HCT116 (cell line): ENCODE measurements at regions not wholly inside any gene's neighbourhood (a gene's known extent, or its start where the extent isn't known, plus 50 kb on each side); places are given as distances from the start of the nearest gene placed in this dataset.

Experiments used
- ATAC-seq: fragments of 200-7000 bp; cut with Tn5 transposase; 2 replicates; pipeline ENCODE4 v1.9.1; 2020; ENCODE audit warnings: mild to moderate bottlenecking, moderate library complexity
- BruUV-seq: library from RNA; stranded (reverse); fragments of 400-500 nt; replicated peaks from 2 replicates; lab custom pipeline; 2021; lab: Mats Ljungman, UMichigan
- CTCF ChIA-PET: fragments of 300-600 bp; sonication (Branson Sonifier 250); formaldehyde crosslinking; loops from one replicate; lab custom pipeline; 2021; ENCODE audit warnings: antibody characterized with exemption; lab: Charles Lee
- POLR2A ChIA-PET: fragments of 300-600, 350-600 bp; sonication (Branson Sonifier 250); formaldehyde crosslinking; loops from one replicate; lab custom pipeline; 2021; ENCODE audit warnings: antibody characterized with exemption; lab: Charles Lee
- RAD21 ChIA-PET, 2 experiments: fragments of 300-600 bp; sonication (Branson Sonifier 250); formaldehyde crosslinking; loops; one replicate each; lab custom pipeline; 2023; ENCODE audit warnings: low total read pairs in 2 of 2; ENCODE audit not compliant: uncharacterized antibody in 2 of 2, unreplicated experiment in 2 of 2, low non-redundant PET in 1 of 2; lab: Charles Lee
- DNase-seq: peaks from one replicate; pipeline ENCODE4 v3.0.0-alpha.2; 2010; ENCODE audit warnings: low read depth, low spot score
- H2AFZ ChIP-seq: fragments of 200-600 bp; shearing (Covaris generic), sonication (generic); 2 replicates; pipeline ENCODE4 v1.6.1; 2017; ENCODE audit warnings: low read depth, mixed run types, mixed read lengths, antibody characterized with exemption, low read length; ENCODE audit not compliant: poor library complexity, severe bottlenecking
- H3K27ac ChIP-seq: 2 replicates; pipeline ENCODE4 v1.5.1; 2012; ENCODE audit warnings: low read depth, low read length
- H3K27me3 ChIP-seq: fragments of 200-600 bp; sonication (generic); 2 replicates; pipeline ENCODE4 v1.6.1; 2016; ENCODE audit warnings: mixed run types, low read length, mixed read lengths; ENCODE audit not compliant: insufficient read depth
- H3K36me3 ChIP-seq, 2 experiments: fragments of 200-500 bp in 1 of 2; fragments of 200-600 bp in 1 of 2; sonication (Bioruptor generic) in 1 of 2; sonication (generic) in 1 of 2; 2 replicates each; pipeline versions ENCODE4 v1.5.1 to v1.6.1; 2014 to 2016; ENCODE audit warnings: low read length in 2 of 2, inconsistent platforms in 1 of 2, mixed read lengths in 1 of 2, mixed run types in 1 of 2; ENCODE audit not compliant: insufficient read depth in 2 of 2, control insufficient read depth in 1 of 2
- H3K4me1 ChIP-seq, 2 experiments: fragments of 200-600 bp in 1 of 2; sonication (generic) in 1 of 2; 2 replicates each; pipeline versions ENCODE4 v1.5.1 to v1.6.1; 2012 to 2017; ENCODE audit warnings: low read length in 2 of 2, inconsistent platforms in 1 of 2, mild to moderate bottlenecking in 1 of 2, mixed read lengths in 1 of 2, mixed run types in 1 of 2, moderate library complexity in 1 of 2; ENCODE audit not compliant: insufficient read depth in 2 of 2, control insufficient read depth in 1 of 2
- H3K4me2 ChIP-seq: fragments of 200-600 bp; sonication (generic); 2 replicates; pipeline ENCODE4 v1.6.1; 2017; ENCODE audit warnings: mixed run types, low read length, mixed read lengths
- H3K4me3 ChIP-seq, 2 experiments: fragments of 200-600 bp in 1 of 2; sonication (generic) in 1 of 2; replicated peaks in 1 of 2; 2 replicates each; pipeline ENCODE4 v1.5.1; 2011 to 2016; ENCODE audit warnings: low read length in 2 of 2, control low read depth in 1 of 2, low read depth in 1 of 2, mild to moderate bottlenecking in 1 of 2, mixed read lengths in 1 of 2, mixed run types in 1 of 2
- H3K79me2 ChIP-seq: fragments of 200-600 bp; sonication (generic); 2 replicates; pipeline ENCODE4 v1.6.1; 2017; ENCODE audit warnings: mild to moderate bottlenecking, mixed run types, low read length, moderate library complexity, mixed read lengths; ENCODE audit not compliant: insufficient read depth
- H3K9ac ChIP-seq: fragments of 200-600 bp; sonication (generic); 2 replicates; pipeline ENCODE4 v1.6.1; 2016; ENCODE audit warnings: low read length, mixed read lengths
- H3K9me2 ChIP-seq: fragments of 200-600 bp; sonication (generic), shearing (Covaris generic); 2 replicates; pipeline ENCODE4 v1.6.1; 2017; ENCODE audit warnings: mixed run types, mild to moderate bottlenecking, moderate library complexity; ENCODE audit not compliant: insufficient read depth
- H3K9me3 ChIP-seq, 2 experiments: fragments of 200-500 bp in 1 of 2; fragments of 200-600 bp in 1 of 2; sonication (Bioruptor generic) in 1 of 2; sonication (generic) in 1 of 2; 2 replicates each; pipeline ENCODE4 v1.6.1; 2014 to 2017; ENCODE audit warnings: low read length in 2 of 2, mixed read lengths in 2 of 2, inconsistent platforms in 1 of 2, low read depth in 1 of 2, mild to moderate bottlenecking in 1 of 2, mixed run types in 1 of 2, moderate library complexity in 1 of 2; ENCODE audit not compliant: control insufficient read depth in 1 of 2, insufficient read depth in 1 of 2
- H4K20me1 ChIP-seq: fragments of 200-600 bp; sonication (generic), shearing (Covaris generic); 2 replicates; pipeline ENCODE4 v1.6.1; 2017; ENCODE audit warnings: mixed run types, mild to moderate bottlenecking, moderate library complexity; ENCODE audit not compliant: insufficient read depth
- CTCF ChIP-seq, 3 experiments: fragments of 200-600 bp in 1 of 3; sonication (generic) in 1 of 3; IDR thresholded peaks in 2 of 3; conservative IDR thresholded peaks in 1 of 3; 2 replicates each; pipeline ENCODE4 v1.5.1; 2012 to 2017; ENCODE audit warnings: low read depth in 2 of 3, low read length in 2 of 3, antibody characterized with exemption in 1 of 3, borderline replicate concordance in 1 of 3, control low read depth in 1 of 3, mild to moderate bottlenecking in 1 of 3, mixed read lengths in 1 of 3, mixed run types in 1 of 3, moderate library complexity in 1 of 3; ENCODE audit not compliant: insufficient read depth in 1 of 3
- EZH2 ChIP-seq: fragments of 200-600 bp; sonication (generic); IDR thresholded peaks from 2 replicates; pipeline ENCODE4 v1.6.1; 2017; ENCODE audit warnings: antibody characterized with exemption, mixed run types
- JUND ChIP-seq: IDR thresholded peaks from 2 replicates; pipeline ENCODE4 v1.6.1; 2012
- POLR2A ChIP-seq: IDR thresholded peaks from 2 replicates; pipeline ENCODE4 v1.7.0; 2011; ENCODE audit warnings: borderline replicate concordance; ENCODE audit not compliant: insufficient read depth, insufficient read length; ENCODE audit errors: extremely low read depth
- POLR2AphosphoS5 ChIP-seq: IDR thresholded peaks from 2 replicates; pipeline ENCODE4 v1.6.1; 2011; ENCODE audit warnings: mild to moderate bottlenecking, low read depth, low read length, moderate library complexity
- SRF ChIP-seq: IDR thresholded peaks from 2 replicates; pipeline ENCODE4 v1.6.1; 2012; ENCODE audit warnings: low read depth
- TCF7L2 ChIP-seq: IDR thresholded peaks from 2 replicates; pipeline ENCODE4 v1.7.0; 2011; ENCODE audit warnings: borderline replicate concordance, inconsistent platforms; ENCODE audit not compliant: insufficient read depth, insufficient read length; ENCODE audit errors: extremely low read depth
- ZBTB33 ChIP-seq: IDR thresholded peaks from 2 replicates; pipeline ENCODE4 v1.6.1; 2011; ENCODE audit warnings: mild to moderate bottlenecking, low read length, moderate library complexity; ENCODE audit not compliant: insufficient replicate concordance; ENCODE audit errors: extremely low read depth
- ZFX ChIP-seq: fragments of 450-650 bp; IDR thresholded peaks from 2 replicates; pipeline ENCODE4 v1.6.1; 2017
- ZNF274 ChIP-seq: fragments of 200-500 bp; sonication (Bioruptor generic); IDR thresholded peaks from 2 replicates; pipeline ENCODE4 v1.6.1; 2014; ENCODE audit warnings: mild to moderate bottlenecking, low read depth, low read length, inconsistent platforms
- intact Hi-C: fragments of 100-400 bp; cut with micrococcal nuclease; formaldehyde crosslinking; loops from 2 replicates; pipeline ENCODE4 v1.10.0; 2022

- Histone ChIP-seq H3K4me3 (no peak overlapping the region), H3K27me3 (no peaks in the 10 kb centered on the region), H4K20me1 (no peaks in the 10 kb centered on the region), H3K9ac (no peak overlapping the region), H3K4me2 (no peak overlapping the region), H2AFZ (no peak overlapping the region), H3K4me1 (no peaks in the 10 kb centered on the region), H3K27ac (no peak overlapping the region), H3K9me3 (no peaks in the 10 kb centered on the region), H3K36me3 (no peaks in the 10 kb centered on the region), H3K79me2 (no peaks in the 10 kb centered on the region), H3K9me2 (no peaks in the 10 kb centered on the region)
- no peak for ATAC-seq
- intact Hi-C loops: no loop called here
- ChIA-PET POLR2A (no interaction called here), RAD21 (no interaction called here), CTCF (no interaction called here)
- DNase-seq: no peak
- no TSS peak for BruUV-seq
- TF ChIP-seq CTCF (IDR thresholded peaks at IDR 0.05 in 2 of 3, conservative IDR thresholded peaks at IDR 0.05 in 1 of 3; ENCODE audit: borderline replicate concordance in 1 of 3, insufficient read depth in 1 of 3, low read depth in 2 of 3, low read length in 2 of 3) (no peak), ZFX (no peak), SRF (no peak)
Measured at GRCh38 chr3:177672252-177672911, 475.1 kb upstream of the TBL1XR1 start.

DNA sequence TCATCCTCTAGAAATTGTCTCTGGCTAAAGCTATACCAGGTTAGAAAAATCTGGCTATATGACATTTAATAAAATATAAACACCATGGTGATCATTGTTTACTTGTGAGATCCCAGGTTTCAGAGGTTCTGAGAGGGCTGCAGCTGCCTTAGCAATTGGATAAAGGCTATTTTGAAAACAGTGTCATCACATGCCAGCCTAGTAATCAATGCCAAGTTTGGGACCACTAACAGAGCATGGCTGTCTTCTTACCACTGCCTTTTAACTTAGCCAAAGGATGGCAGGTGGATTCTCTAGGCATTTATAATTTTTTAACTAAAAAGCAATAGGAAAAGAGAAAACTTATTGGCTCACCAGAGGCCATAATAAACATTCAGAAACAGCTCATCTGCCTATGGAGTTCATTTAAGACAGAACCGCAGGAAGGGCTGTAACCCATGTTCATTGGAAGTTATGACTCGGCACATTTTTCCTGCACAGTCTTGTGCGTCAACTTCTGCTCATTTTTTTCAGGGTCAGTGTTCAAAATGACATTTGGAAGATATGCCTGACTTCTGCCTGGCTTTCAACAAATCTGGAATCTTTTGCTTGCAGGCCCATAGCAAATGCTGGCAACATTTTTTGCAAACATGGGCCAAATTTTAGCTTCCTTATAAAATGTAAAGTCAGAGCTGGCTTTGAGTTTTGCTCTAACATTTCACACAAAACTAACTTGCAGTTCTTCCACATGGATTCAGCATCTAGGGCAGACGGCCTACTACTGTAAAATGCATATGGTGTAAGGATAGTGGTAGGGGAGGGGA is 476.0 kb upstream of the TBL1XR1 start:
- H3K4me3 ChIP-seq: no peak overlapping the region
- H3K4me1 ChIP-seq: no peaks in the 10 kb centered on the region
- H2AFZ ChIP-seq: no peak overlapping the region
- H3K9me2 ChIP-seq: no peaks in the 10 kb centered on the region
- no peak for DNase-seq
- H4K20me1 ChIP-seq: no peaks in the 10 kb centered on the region
- H3K27me3 ChIP-seq: no peaks in the 10 kb centered on the region
- no peak overlapping the region for H3K9ac ChIP-seq
- no peak overlapping the region for H3K4me2 ChIP-seq
- no peaks in the 10 kb centered on the region for H3K79me2 ChIP-seq
- ChIA-PET RAD21 (no interaction called here), POLR2A (no interaction called here), CTCF (no interaction called here)
- no peak for ATAC-seq
- no peaks in the 10 kb centered on the region for H3K36me3 ChIP-seq
- intact Hi-C loops: no loop called here
- H3K9me3 ChIP-seq: no peaks in the 10 kb centered on the region
- no TSS peak for BruUV-seq
- H3K27ac ChIP-seq: no peak overlapping the region
- TF ChIP-seq ZNF274 (no peak), ZBTB33 (no peak), POLR2A (no peak), EZH2 (no peak), JUND (no peak), POLR2AphosphoS5 (no peak), TCF7L2 (no peak)
